MG63 (cell line): ENCODE measurements at regions not wholly inside any gene's neighbourhood (a gene's known extent, or its start where the extent isn't known, plus 50 kb on each side); places are given as distances from the start of the nearest gene placed in this dataset.
A peak's percentile ranks its signal among the peaks of the same experiment; 100 is the strongest.
"Not testable (repeated sequence)": the region's sequence is repeated elsewhere in the genome, so short reads cannot be mapped to it uniquely, and the experiment has no call there.

Experiments used
- DNase-seq: peaks from one replicate; pipeline ENCODE4 v3.0.0-alpha.2; 2020
- H3K27me3 ChIP-seq: fragments of 250-450 bp; sonication (Bioruptor Pico); 2 replicates; pipeline ENCODE4 v1.5.1; 2020; ENCODE audit warnings: mild to moderate bottlenecking, moderate library complexity
- H3K36me3 ChIP-seq: fragments of 250-450 bp; sonication (Bioruptor Pico); 2 replicates; pipeline ENCODE4 v1.5.1; 2020; ENCODE audit warnings: mild to moderate bottlenecking, moderate library complexity
- H3K4me3 ChIP-seq: fragments of 250-450 bp; sonication (Bioruptor Pico); 2 replicates; pipeline ENCODE4 v1.5.1; 2020; ENCODE audit warnings: mild to moderate bottlenecking, moderate library complexity
- H3K9me3 ChIP-seq: fragments of 250-450 bp; sonication (Bioruptor Pico); 2 replicates; pipeline ENCODE4 v1.5.1; 2020; ENCODE audit warnings: mild to moderate bottlenecking, moderate library complexity

DNA sequence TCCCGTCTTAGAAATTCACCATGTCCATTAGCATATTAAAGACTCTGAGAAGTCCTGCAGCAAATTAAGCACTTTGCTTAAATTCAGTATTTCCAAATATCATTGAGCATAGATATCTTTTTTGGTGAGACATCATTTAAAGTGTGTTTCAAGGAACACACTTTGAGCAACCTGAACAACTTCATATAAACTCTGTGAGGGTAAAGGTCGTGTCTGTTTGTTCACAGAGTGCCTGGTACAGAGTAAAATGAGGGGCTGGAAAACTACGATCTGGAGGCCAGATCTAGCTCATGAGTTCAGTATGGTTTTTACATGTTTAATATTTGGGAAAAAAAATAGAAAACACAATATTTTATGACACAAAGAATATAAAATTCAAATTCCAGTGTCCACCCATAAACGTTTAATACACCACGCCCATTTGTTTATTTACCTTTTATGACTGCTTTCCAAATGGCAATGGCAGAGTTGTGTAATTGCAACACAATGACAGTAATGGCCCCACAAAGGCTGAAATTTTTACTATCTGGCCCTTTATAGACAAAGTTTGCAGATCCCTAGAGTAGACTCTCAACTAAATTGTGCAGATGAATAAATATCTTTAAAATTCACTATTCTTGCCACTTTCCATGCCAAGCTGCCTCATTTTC is 67.4 kb downstream of the SNTN start:
- Histone ChIP-seq H3K4me3 (no peak overlapping the region), H3K9me3 (no peaks in the 10 kb centered on the region), H3K36me3 (no peaks in the 10 kb centered on the region), H3K27me3 (no peaks in the 10 kb centered on the region)
- DNase-seq: no peak

DNA sequence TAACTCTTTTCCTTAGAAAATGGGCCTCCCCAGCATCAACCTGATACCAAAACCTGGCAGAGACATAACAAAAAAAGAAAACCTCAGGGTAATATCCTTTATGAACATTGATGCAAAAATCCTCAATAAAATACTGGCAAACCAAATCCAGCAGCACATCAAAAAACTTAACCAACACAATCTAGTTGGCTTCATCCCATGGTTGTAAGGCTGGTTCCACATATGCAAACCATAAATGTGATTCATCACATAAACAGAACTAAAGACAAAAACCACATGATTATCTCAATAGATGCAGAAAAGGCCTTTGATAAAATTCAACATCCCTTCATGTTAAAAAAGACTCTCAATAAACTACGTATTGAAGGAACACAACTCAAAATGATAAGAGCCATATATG is 68.5 kb downstream of the SNTN start:
- H3K27me3 ChIP-seq, H3K9me3 ChIP-seq, H3K4me3 ChIP-seq, H3K36me3 ChIP-seq, DNase-seq: not testable (repeated sequence)

DNA sequence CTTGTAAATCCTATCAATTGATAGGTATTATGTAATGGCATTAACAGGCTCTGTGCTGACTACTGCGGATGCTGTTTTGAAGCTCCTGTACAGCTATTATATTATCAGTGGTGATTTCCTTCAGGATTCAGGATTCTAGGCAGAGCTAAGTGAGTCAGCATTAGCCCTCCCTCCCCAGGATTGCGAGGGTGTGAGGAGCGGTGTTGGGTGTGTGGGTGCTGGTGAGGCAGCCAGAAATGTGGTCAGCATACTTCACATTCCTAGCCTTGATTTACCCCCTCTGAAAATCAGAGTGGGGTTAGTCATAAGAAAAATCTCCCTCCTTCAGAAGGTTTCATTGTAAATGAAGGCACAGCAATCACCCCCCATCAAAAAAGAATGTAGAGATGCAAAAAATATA is 72.5 kb downstream of the SNTN start:
- Histone ChIP-seq H3K9me3 (no peaks in the 10 kb centered on the region), H3K27me3 (no peaks in the 10 kb centered on the region), H3K4me3 (no peak overlapping the region), H3K36me3 (no peaks in the 10 kb centered on the region)
- DNase-seq: peak; percentile 32

DNA sequence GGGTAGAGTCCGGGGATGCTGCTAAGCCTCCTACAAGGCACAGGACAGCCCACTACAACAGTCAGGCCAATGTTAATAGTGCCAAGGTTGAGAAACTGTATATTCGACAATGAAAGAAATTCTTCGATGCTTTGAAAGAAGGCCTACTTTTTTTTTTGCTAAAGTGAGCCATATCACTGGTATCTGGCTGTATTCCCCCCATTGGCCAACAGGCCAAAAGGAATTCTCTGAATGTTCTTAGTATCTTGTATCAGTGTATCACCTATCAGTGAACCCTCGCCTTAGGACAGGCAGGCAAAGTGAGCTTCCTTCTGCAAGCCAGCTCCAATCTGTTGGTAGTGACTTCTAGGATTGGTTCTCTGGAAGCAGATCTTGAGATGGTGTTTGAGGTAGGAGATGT is 74.2 kb downstream of the SNTN start:
- no peak for DNase-seq
- no peaks in the 10 kb centered on the region for H3K36me3 ChIP-seq

DNA sequence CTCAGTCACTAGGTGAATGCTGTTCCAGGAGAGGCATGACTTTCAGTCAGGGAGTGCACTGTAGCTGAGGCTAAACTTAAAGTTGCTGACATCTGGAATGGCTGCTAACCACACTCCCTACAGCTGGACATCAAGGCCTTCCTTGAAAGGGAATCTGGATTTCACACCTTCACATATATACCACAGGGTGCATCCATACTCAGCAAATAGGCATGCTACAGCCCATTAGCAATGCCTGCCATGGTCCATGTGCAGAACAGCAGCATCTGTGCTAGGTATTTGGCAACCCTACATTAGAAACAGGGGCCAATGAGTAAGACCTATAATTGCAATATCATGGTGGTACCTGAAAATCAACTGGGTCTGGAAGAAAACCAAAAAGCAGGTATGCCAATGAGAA is 74.8 kb downstream of the SNTN start:
- Histone ChIP-seq H3K36me3 (no peaks in the 10 kb centered on the region), H3K9me3 (no peaks in the 10 kb centered on the region), H3K27me3 (no peaks in the 10 kb centered on the region), H3K4me3 (no peak overlapping the region)
- DNase-seq: no peak

More for the DNA sequence above, 74.2 kb downstream of the SNTN start:
- Histone ChIP-seq H3K9me3 (no peaks in the 10 kb centered on the region), H3K27me3 (no peaks in the 10 kb centered on the region), H3K4me3 (no peak overlapping the region)

DNA sequence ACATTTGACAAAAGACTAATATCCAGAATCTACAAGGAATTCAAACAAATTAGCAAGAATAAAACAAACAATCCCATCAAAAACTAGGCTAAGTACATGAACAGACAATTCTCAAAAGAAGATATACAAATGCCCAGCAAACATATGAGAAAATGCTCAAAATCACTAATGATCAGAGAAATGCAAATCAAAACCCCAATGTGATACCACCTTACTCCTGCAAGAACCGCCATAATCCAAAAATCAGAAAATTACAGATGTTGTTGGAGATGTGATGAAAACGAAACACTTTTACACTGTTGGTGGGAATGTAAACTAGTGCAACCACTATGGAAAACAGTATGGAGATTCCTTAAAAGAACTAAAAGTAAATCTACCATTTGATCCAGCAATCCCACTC is 79.4 kb downstream of the SNTN start:
- Histone ChIP-seq H3K9me3 (no peaks in the 10 kb centered on the region), H3K4me3 (no peak overlapping the region), H3K27me3 (no peaks in the 10 kb centered on the region), H3K36me3 (no peaks in the 10 kb centered on the region)
- DNase-seq: no peak

DNA sequence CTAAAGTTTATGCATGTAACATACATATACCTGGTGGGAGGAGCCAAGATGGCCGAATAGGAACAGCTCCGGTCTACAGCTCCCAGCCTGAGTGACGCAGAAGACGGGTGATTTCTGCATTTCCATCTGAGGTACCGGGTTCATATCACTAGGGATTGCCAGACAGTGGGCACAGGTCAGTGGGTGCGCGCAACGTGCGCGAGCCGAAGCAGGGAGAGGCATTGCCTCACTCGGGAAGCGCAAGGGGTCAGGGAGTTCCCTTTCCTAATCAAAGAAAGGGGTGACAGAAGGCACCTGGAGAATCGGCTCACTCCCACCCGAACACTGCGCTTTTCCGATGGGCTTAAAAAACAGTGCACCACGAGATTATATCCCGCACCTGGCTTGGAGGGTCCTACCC is 80.8 kb downstream of the SNTN start:
- not testable (repeated sequence) for H3K4me3 ChIP-seq, H3K9me3 ChIP-seq, DNase-seq, H3K36me3 ChIP-seq, H3K27me3 ChIP-seq

DNA sequence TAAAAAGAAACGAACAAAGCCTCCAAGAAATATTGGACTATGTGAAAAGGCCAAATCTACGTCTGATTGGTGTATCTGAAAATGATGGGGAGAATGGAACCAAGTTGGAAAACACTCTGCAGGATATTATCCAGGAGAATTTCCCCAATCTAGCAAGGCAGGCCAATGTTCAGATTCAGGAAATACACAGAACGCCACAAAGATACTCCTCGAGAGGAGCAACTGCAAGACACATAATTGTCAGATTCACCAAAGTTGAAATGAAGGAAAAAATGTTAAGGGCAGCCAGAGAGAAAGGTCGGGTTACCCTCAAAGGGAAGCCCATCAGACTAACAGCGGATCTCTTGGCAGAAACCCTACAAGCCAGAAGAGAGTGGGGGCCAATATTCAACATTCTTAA is 82.2 kb downstream of the SNTN start:
- not testable (repeated sequence) for H3K27me3 ChIP-seq, H3K4me3 ChIP-seq, H3K36me3 ChIP-seq, H3K9me3 ChIP-seq, DNase-seq

DNA sequence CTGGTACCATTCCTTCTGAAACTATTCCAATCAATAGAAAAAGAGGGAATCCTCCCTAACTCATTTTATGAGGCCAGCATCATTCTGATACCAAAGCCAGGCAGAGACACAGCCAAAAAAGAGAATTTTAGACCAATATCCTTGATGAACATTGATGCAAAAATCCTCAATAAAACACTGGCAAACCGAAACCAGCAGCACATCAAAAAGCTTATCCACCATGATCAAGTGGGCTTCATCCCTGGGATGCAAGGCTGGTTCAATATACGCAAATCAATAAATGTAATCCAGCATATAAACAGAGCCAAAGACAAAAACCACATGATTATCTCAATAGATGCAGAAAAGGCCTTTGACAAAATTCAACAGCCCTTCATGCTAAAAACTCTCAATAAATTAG is 82.3 kb upstream of the C3orf49 start:
- H3K27me3 ChIP-seq, H3K9me3 ChIP-seq, DNase-seq, H3K36me3 ChIP-seq, H3K4me3 ChIP-seq: not testable (repeated sequence)

DNA sequence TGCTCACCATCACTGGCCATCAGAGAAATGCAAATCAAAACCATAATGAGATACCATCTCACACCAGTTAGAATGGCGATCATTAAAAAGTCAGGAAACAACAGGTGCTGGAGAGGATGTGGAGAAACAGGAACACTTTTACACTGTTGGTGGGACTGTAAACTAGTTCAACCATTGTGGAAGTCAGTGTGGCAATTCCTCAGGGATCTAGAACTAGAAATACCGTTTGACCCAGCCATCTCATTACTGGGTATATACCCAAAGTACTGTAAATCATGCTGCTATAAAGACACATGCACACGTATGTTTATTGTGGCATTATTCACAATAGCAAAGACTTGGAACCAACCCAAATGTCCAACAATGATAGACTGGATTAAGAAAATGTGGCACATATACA is 80.5 kb upstream of the C3orf49 start:
- H3K36me3 ChIP-seq, DNase-seq, H3K9me3 ChIP-seq, H3K4me3 ChIP-seq, H3K27me3 ChIP-seq: not testable (repeated sequence)

DNA sequence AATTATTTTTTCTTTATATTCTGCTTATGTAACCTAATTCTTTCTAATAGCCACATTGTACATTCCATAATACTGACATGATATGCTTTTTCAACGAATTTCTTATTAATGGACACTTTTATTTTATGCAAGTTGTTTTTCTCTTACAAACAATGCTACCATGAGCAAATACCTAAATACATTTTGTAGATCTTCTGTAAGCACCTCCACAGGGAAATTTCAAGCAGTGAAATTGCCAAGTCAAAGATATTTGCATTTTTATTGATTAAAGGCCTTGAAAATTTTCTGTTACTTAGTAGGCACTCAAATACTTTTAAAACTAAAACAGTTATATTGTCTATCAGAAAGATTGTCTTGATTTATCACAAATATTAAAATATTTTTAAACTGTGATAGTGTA is 79.6 kb upstream of the C3orf49 start:
- Histone ChIP-seq H3K9me3 (no peaks in the 10 kb centered on the region), H3K36me3 (no peaks in the 10 kb centered on the region), H3K4me3 (no peak overlapping the region), H3K27me3 (no peaks in the 10 kb centered on the region)
- no peak for DNase-seq

DNA sequence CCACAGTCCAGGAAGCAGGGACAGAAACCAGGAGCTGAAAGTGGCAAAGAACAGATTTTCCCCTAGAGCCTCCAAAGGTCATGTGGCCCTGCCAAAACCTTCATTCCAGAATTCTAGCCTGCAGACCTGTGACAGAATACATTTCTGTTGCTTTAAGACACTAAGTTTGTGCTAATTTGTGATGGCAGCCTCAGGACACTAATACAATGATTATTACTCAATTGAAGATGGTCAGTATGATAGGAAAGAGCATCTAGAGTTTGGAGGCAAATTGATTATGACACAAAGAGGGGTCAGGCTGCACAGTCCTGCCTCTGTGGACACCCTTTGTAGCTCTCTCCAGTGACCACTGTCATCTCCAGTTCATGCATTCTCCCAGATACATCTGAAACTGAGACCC is 79.0 kb upstream of the C3orf49 start:
- Histone ChIP-seq H3K36me3 (no peaks in the 10 kb centered on the region), H3K4me3 (no peak overlapping the region), H3K27me3 (no peaks in the 10 kb centered on the region), H3K9me3 (no peaks in the 10 kb centered on the region)
- DNase-seq: no peak

DNA sequence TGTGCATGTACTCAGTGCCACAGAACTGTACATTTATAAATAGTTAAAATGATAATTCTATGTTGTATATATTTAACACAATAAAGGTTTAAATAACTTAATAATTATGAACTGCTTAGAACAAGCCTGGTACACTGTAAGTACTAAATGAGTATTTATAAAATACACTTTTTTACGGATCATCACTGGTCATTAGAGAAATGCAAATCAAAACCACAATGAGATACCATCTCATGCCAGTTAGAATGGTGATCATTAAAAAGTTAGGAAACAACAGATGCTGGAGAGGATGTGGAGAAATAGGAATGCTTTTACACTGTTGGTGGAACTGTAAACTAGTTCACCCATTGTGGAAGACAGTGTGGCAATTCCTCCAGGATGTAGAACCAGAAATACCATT is 74.4 kb upstream of the C3orf49 start:
- DNase-seq, H3K27me3 ChIP-seq, H3K36me3 ChIP-seq, H3K4me3 ChIP-seq, H3K9me3 ChIP-seq: not testable (repeated sequence)

DNA sequence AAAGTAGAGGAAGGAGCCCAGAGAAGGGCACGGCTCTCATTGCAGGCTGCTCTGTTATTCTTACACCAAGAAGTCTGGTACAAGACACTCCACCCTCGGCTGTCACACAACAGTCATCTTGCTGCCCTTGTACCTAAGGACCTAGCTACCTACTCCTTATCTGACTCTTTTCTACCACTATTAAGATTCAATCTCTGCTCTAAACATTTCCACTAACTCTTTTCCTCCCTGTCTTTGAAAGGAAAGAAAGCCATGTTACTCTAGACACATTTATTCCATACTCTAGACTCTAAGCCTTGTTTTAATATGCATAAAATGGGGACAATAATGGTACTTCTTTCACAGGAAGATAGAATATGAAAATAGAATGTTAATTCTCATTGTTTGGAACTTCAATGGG is 73.3 kb upstream of the C3orf49 start:
- DNase-seq: no peak
- Histone ChIP-seq H3K4me3 (no peak overlapping the region), H3K36me3 (no peaks in the 10 kb centered on the region), H3K9me3 (no peaks in the 10 kb centered on the region), H3K27me3 (no peaks in the 10 kb centered on the region)

DNA sequence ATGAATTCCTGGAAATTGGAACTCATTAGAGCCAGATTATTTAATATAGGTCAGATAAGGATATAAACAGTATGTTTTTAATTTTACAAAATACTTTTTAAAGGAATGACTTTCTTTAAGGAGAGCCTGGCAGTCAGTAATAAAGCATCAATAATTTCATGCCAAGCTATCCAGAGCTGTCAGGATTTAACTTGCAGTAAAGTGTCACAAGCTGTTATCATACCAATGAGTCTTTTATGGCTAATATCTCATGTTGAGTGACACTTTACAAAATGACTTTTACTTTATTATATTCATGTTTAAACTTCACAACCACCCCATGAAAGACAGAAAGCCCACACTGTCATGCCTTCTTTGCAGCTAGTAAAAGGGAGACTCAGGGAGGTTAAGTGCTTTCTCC is 72.9 kb upstream of the C3orf49 start:
- Histone ChIP-seq H3K36me3 (no peaks in the 10 kb centered on the region), H3K4me3 (no peak overlapping the region), H3K9me3 (no peaks in the 10 kb centered on the region), H3K27me3 (no peaks in the 10 kb centered on the region)
- no peak for DNase-seq

DNA sequence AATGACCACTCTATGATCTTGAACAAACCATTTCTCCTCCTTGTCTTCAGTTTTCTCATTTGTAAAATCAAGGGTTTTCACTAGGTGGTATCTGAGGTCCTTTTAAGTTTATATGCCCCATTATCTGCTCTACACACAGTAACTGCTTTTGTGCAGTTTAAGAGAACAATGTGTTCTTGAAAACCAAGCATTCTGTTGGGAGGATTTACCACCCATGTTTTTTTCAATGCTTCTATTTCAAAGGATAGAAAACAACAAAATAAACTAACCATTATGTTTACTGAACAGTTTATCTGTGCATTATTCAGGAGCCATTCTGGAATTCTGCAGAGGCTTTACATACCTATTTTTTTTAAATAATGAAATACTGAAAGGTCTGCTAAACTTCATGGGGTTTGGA is 67.6 kb upstream of the C3orf49 start:
- no peaks in the 10 kb centered on the region for H3K27me3 ChIP-seq
- no peak for DNase-seq
- H3K4me3 ChIP-seq: no peak overlapping the region
- H3K36me3 ChIP-seq: no peaks in the 10 kb centered on the region
- no peaks in the 10 kb centered on the region for H3K9me3 ChIP-seq

DNA sequence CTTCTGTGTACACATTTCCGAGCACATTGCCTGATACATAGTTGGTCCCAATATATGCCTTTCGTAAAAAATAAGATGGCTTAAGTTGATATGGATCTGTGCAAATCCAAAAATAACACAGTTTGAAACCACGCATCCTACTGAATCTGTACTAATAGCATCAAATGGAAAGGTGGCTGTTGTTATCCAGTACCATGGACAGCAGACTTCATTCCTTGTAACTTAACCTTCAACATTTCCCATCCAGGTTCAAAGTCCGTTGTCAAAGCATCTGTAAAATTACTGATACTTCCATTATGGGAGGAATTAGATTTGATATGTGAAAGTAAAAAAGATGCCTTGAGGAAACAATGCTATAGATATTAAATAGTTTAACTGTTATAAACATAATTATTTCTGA is 65.5 kb upstream of the C3orf49 start:
- no peaks in the 10 kb centered on the region for H3K36me3 ChIP-seq
- DNase-seq: no peak
- H3K4me3 ChIP-seq: no peak overlapping the region
- no peaks in the 10 kb centered on the region for H3K9me3 ChIP-seq
- no peaks in the 10 kb centered on the region for H3K27me3 ChIP-seq

DNA sequence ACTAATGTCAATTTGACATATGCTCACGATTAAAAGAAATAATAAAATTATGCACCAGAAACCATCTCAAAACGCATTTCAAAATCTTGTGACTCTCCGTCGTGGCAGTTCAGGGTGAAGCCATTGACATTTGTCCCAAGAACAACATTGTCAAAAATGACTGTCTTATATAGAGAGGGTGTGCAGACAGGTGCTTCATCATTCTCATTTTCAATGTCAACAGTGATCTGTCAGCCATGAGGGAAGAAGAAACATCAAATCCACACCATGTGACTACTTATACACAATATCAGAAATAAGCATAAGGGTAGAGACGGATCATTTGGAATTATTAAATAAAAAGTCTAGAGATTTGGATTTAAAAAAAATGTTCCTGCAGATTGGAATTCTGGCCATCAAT is 65.1 kb upstream of the C3orf49 start:
- Histone ChIP-seq H3K9me3 (no peaks in the 10 kb centered on the region), H3K36me3 (no peaks in the 10 kb centered on the region), H3K4me3 (no peak overlapping the region), H3K27me3 (no peaks in the 10 kb centered on the region)
- DNase-seq: no peak

DNA sequence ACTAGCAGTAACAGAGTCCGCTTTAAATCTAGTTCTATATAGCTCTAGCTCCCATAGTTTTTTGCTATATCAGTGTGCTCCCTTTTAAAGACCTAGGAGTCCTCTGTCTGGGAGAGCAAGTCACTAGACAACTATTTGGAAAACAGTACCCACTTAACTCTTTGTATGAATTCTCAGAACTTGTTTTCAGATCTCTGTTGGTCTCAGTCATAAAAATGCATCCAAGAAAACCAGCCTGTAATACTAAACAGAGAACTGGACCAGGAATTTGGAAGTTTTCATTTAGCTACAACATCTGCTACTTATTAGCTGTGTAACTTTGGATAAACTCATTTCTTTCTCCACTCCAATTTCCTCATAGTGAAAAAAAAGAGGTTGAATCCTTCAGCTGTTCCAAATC is 56.9 kb upstream of the C3orf49 start:
- DNase-seq: no peak
- Histone ChIP-seq H3K36me3 (no peaks in the 10 kb centered on the region), H3K27me3 (no peaks in the 10 kb centered on the region), H3K9me3 (no peaks in the 10 kb centered on the region), H3K4me3 (no peak overlapping the region)
